Fibroblast of the aortic adventitia (primary cell): ENCODE measurements at regions not wholly inside any gene's neighbourhood (a gene's known extent, or its start where the extent isn't known, plus 50 kb on each side); places are given as distances from the start of the nearest gene placed in this dataset.

ENCODE experiments used
- DNase-seq: peaks from one replicate; pipeline ENCODE4 v3.0.0-alpha.2; 2010; ENCODE audit warnings: low read depth
- H3K4me3 ChIP-seq: 2 replicates; pipeline ENCODE4 v1.5.1; 2011; ENCODE audit warnings: low read depth, mild to moderate bottlenecking, control low read depth, low read length, moderate library complexity
- CTCF ChIP-seq: IDR thresholded peaks from 2 replicates; pipeline ENCODE4 v1.5.1; 2011; ENCODE audit warnings: mild to moderate bottlenecking, low read length, control low read depth, inconsistent platforms; ENCODE audit not compliant: insufficient read depth

- TF ChIP-seq CTCF: no peak
- no peak overlapping the region for H3K4me3 ChIP-seq
- DNase-seq: no peak
These were observed 1059.7 kb downstream of the TSN start for GRCh38 chr2:122815120-122815519.

GRCh38 chr2:122816803-122817202, 1061.4 kb downstream of the TSN start:
- no peak for TF ChIP-seq CTCF
- no peak for DNase-seq
- no peak overlapping the region for H3K4me3 ChIP-seq

GRCh38 chr2:122822319-122822718, 1066.9 kb downstream of the TSN start:
- TF ChIP-seq CTCF: no peak
- no peak for DNase-seq
- no peak overlapping the region for H3K4me3 ChIP-seq

GRCh38 chr2:122830157-122830556, 1074.7 kb downstream of the TSN start:
- no peak for TF ChIP-seq CTCF
- no peak overlapping the region for H3K4me3 ChIP-seq
- DNase-seq: no peak

- no peak for TF ChIP-seq CTCF
- no peak overlapping the region for H3K4me3 ChIP-seq
- no peak for DNase-seq
These were observed 1076.2 kb downstream of the TSN start for GRCh38 chr2:122831649-122832048.

- no peak for DNase-seq
- no peak overlapping the region for H3K4me3 ChIP-seq
- no peak for TF ChIP-seq CTCF
These were observed 1088.1 kb downstream of the TSN start for GRCh38 chr2:122843503-122843902.

- DNase-seq: no peak
- TF ChIP-seq CTCF: no peak
- H3K4me3 ChIP-seq: no peak overlapping the region
These were observed 1095.7 kb downstream of the TSN start for GRCh38 chr2:122851161-122851560.
